22Rv1 (cell line): ENCODE measurements at regions not wholly inside any gene's neighbourhood (a gene's known extent, or its start where the extent isn't known, plus 50 kb on each side); places are given as distances from the start of the nearest gene placed in this dataset.
"Not testable (repeated sequence)": the region's sequence is repeated elsewhere in the genome, so short reads cannot be mapped to it uniquely, and the experiment has no call there.

Experiments
- H3K27ac ChIP-seq: fragments of 450-650 bp; 2 replicates; pipeline ENCODE4 v1.5.1; 2017
- ZFX ChIP-seq: fragments of 450-650 bp; IDR thresholded peaks from 2 replicates; pipeline ENCODE4 v1.6.1; 2017; ENCODE audit warnings: antibody characterized with exemption, borderline replicate concordance
- TF ChIP-seq, protein P1 (sequence below): fragments of 450-650 bp; IDR thresholded peaks from 2 replicates; pipeline ENCODE4 v1.5.1; 2017; ENCODE audit warnings: mild to moderate bottlenecking

DNA sequence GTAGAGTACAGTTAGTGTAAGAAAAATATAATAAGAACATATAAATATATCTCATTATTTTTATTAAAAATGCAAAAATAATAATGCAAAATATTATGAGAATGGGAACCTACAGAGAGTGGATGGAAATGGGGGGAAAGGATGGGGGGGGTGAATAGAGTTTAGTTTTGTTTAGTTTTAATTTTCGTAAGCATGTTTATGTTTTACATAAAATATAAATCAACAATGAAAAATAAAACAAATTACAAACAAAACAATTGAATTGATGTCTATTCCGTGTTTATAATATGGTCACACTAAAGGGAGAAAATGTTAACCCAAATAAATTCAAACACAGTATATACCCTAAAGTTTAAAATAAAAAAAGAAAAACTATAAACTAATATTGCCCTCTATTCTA is 1717.4 kb upstream of the SPRY2 start:
- no peak for TF ChIP-seq ZFX
- H3K27ac ChIP-seq = no peak overlapping the region

GRCh38 chr13:82045316-82045715 is 1704.4 kb upstream of the SPRY2 start:
- H3K27ac ChIP-seq = not testable (repeated sequence)

DNA sequence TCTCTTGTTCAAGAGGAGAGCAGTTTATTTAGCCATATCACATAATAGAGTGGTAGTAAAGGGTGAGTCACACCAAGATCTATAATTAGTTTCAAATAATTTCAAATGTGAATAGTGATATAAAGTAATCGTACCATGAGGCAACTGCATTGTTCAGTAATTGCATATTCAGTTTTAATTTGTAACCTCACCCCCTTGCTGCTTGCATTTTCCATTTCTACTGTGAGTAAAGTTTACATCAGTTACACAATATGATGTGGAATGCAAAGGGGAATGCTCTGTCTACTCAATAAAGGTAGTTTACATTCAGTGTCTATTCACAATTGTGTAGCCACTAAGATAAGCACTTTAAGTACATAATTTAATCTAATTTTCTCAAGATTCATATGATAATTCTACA is 1695.7 kb upstream of the SPRY2 start:
- TF ChIP-seq, protein P1, sequence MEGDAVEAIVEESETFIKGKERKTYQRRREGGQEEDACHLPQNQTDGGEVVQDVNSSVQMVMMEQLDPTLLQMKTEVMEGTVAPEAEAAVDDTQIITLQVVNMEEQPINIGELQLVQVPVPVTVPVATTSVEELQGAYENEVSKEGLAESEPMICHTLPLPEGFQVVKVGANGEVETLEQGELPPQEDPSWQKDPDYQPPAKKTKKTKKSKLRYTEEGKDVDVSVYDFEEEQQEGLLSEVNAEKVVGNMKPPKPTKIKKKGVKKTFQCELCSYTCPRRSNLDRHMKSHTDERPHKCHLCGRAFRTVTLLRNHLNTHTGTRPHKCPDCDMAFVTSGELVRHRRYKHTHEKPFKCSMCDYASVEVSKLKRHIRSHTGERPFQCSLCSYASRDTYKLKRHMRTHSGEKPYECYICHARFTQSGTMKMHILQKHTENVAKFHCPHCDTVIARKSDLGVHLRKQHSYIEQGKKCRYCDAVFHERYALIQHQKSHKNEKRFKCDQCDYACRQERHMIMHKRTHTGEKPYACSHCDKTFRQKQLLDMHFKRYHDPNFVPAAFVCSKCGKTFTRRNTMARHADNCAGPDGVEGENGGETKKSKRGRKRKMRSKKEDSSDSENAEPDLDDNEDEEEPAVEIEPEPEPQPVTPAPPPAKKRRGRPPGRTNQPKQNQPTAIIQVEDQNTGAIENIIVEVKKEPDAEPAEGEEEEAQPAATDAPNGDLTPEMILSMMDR = no peak
- TF ChIP-seq ZFX = no peak
- H3K27ac ChIP-seq = no peak overlapping the region

DNA sequence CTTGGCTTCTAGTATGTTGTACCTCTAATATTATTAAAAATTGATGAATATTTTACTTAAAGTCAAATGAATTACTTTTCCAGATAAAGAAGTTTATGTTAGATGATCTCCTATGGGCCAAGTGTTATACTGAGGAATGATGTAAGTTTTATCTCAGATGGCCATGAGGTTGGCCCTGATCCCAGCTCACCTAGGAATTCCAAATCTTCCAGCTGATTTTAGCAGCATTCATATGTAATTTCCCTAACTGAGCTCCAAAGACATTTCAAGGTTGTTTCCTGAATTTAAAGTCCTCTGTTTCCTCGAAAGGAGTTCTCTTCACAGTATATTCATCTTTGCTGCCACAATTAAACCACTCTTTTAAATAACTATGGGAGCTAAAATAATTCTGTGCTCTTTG is 1670.4 kb upstream of the SPRY2 start:
- TF ChIP-seq, protein P1 = no peak
- TF ChIP-seq ZFX = no peak
- H3K27ac ChIP-seq = no peak overlapping the region

DNA sequence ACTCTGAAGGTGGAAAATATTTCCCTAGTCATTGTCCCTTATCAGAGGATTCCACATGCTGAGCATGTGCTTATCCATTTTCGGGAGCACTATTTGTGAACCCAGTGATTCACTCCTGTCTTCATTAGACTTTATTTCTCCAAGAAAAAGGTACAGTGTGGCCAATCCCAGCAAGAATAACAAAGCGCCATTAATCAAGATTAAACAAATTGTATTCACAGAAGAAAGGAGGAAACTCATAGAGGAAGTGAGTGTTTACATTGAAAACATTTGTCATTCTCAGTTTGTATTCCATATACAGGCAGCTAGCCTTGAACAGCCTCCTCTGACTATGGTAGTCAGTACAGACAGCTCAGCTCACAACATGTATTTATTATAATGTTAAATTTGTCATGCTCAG is 1669.9 kb upstream of the SPRY2 start:
- TF ChIP-seq, protein P1 = no peak
- TF ChIP-seq ZFX = no peak
- H3K27ac ChIP-seq = no peak overlapping the region

- no peak overlapping the region for H3K27ac ChIP-seq
These were observed 1661.8 kb upstream of the SPRY2 start for GRCh38 chr13:82002710-82003109.

GRCh38 chr13:81995316-81995715 is 1654.4 kb upstream of the SPRY2 start:
- H3K27ac ChIP-seq = no peak overlapping the region
- TF ChIP-seq, protein P1 = no peak
- TF ChIP-seq ZFX = no peak

More at GRCh38 chr13:82002710-82003109, 1661.8 kb upstream of the SPRY2 start:
- TF ChIP-seq ZFX = no peak
- TF ChIP-seq, protein P1 = no peak

GRCh38 chr13:81990652-81991051 is 1649.7 kb upstream of the SPRY2 start:
- no peak overlapping the region for H3K27ac ChIP-seq
- TF ChIP-seq, protein P1 = peak; percentile 16; the same call in 1 of the 2 replicates
- TF ChIP-seq ZFX = no peak
